GM21737 (cell line): ENCODE measurements at regions not wholly inside any gene's neighbourhood (a gene's known extent, or its start where the extent isn't known, plus 50 kb on each side); places are given as distances from the start of the nearest gene placed in this dataset.
"Not testable (repeated sequence)": the region's sequence is repeated elsewhere in the genome, so short reads cannot be mapped to it uniquely, and the experiment has no call there.

ENCODE experiments used
- ATAC-seq: cut with Tn5 transposase; IDR thresholded peaks from one replicate; pipeline ENCODE4 v1.9.1; 2021; ENCODE audit warnings: mild to moderate bottlenecking, moderate library complexity; ENCODE audit not compliant: unreplicated experiment

DNA sequence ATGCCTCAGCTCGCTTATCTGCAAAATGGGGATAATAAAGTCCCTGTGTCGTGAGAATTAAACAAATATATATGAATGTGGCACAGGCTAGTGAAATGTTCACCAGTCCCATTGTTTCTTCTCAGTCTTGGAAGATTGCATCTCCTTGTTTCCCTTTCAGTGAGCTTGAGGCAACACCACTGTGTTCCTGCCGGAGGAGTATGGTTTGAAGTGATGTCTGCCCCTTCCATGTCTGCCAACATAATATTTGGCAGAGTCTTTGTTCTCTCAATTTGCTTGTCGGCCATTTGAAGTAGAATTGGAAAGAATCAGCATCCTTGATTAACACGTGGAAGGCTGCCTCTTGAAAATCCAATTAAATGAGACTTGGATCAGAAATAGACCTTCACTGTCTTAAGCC, 1088.5 kb upstream of the INTU start:
- no peak for ATAC-seq

DNA sequence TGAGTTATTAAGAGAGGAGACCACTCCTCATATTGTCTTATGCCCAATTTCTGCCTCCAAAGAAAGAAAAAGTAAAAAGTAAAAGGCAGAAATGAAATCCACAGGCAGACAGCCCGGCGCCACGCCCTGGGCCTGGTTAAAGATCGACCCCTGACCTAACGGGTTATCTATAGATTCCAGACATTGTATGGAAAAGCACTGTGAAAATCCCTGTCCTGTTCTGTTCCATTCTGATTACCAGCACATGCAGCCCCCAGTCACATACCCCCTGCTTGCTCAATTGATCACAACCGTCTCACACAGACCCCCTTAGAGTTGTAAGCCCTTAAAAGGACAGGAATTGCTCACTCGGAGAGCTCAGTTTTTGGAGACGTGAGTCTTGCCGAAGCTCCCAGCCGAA, 1086.6 kb upstream of the INTU start:
- ATAC-seq, result not testable (repeated sequence)

DNA sequence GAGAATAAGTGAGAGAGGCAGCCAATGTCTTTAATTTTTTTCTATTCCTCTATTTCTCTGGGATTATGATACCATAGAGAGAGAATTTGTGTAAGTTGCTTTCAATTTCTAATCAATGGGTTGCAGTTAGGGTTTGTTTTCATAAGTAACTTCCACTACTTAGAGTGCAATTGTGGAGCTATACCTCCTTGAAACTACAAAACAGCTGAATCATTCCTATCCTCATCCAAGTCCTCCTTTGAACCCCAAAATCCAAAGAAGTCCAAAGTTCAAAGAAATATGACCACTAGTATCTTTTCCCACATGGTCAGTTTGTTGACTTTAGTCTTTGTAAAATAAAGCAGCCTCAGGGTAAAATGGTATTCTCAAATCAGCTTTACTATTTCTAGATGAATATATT, 1085.4 kb upstream of the INTU start:
- ATAC-seq, result no peak

DNA sequence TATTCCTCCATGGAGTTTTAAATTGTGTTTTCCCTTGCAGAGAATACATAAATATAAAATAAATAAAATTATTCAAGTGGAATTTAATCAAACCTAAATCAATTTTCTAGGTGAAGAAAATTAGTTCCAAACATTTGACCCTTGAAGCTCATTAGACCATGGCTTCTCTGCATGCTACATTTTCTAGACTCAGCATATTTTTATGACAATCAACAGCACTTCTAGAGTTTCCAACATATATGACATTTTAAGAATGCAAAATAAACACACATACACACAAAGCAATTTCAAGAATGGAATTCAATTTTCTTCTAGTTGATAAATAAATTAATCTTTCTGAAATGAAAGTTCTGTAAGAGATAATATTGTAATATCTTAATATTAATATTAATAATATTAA, 1083.9 kb upstream of the INTU start:
- no peak for ATAC-seq

DNA sequence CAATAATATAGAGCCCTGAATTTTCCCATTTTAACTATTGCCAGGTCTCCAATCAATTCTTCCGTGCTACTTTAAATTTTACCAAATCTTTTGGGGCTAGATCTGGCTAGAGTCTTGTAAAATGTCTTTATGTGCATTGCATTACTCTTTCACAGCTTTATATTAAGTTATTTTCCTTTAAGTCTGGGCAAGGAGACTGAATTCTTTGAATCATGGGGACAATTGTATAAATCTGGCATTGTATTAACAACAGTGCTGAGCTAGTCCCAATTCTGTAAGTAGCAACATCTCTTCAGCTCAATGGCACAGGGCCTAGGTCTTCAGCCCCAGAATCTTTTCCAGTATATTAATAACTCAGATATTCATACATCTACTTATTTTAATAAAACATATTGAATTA, 1080.4 kb upstream of the INTU start:
- ATAC-seq, result no peak

DNA sequence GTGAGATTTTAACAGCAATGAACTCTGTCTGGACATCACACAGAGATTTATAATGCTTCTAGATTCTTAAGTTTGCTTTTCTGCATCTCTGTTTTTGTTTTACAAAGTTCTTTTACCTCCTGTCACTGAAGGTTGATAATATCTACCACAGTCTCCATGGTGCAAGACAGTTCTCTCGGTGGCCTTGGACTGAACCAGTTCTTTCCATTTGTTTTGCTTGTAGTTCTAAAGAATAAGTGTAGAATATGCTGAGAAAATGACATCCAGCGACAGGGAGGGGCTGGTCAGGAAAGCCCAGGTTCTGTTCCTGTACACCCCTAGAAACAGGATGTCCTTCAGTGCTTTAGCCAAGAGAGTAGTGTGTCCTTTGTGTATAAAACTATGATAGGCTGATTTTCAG, 1079.5 kb upstream of the INTU start:
- no peak for ATAC-seq

DNA sequence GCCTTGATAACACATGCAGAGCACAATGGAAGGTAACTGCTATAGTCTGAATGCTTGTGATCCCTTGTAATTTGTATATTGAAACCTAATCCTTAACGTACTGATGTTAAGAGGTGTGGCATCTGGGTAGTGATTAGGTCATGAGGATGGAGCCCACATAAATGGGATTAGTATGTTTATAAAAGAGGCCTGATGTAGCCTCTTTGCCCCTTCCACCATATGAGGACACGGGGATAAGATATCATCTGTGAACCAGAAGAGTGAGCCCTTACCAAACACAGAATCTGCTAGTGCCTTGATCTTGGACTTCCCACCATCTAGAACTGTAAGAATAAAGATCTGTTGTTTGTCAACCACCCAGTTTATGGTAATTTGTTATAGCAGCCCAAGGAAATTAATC, 1074.2 kb upstream of the INTU start:
- ATAC-seq, result no peak

DNA sequence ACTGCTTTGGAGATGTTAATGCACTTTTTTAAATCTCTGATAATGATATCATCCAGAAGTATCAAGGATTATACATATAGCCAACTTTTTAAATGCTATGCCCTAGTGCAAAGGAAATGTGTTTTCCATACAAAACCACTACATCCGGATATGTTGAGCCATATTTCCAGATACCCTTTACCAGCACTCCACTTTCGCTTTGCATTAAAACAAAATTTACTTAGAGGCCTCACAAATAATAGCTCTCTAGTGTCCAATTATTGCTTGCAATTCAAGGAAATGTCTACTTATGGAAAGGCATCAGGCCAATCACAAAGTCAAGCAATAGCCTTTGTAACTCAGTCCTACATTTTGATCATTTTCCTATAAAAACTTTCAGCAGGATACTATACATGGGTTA, 1072.8 kb upstream of the INTU start:
- ATAC-seq, result no peak

DNA sequence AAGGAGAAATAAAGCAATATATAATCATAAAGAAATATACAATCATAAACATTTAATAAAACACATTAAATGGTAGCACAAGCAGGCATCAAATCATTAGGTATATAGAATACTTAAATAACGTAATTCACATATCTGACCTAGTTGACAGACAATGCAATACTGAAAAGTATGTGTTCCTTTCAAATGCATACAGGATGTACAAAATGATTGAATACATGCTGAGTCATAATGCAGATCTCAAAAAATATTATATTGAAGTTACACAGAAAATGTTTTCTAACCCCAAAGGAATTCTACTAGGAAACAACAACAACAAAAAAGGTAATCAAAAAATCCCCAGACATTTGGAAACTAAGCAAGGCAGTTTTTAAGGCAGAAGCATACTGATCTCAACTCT, 1072.0 kb upstream of the INTU start:
- no peak for ATAC-seq

DNA sequence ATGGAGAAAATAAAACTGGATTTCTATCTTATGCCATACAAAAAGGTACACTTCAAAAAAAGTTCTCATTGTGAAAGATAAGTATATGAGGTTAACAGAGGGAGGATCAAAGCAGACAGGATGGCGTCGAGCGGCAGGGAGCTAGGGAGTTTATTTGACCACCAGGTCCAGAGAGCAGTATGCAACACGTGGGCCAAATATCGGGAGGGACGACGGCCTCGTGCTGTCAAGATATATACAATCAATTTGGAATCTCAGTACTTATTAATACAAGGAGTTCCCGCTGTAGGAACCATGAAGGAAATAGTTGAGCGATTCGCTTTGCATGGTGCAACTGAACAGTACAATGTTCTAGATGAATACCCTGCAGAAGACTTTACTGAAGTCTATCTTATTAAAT, 1069.4 kb upstream of the INTU start:
- no peak for ATAC-seq

DNA sequence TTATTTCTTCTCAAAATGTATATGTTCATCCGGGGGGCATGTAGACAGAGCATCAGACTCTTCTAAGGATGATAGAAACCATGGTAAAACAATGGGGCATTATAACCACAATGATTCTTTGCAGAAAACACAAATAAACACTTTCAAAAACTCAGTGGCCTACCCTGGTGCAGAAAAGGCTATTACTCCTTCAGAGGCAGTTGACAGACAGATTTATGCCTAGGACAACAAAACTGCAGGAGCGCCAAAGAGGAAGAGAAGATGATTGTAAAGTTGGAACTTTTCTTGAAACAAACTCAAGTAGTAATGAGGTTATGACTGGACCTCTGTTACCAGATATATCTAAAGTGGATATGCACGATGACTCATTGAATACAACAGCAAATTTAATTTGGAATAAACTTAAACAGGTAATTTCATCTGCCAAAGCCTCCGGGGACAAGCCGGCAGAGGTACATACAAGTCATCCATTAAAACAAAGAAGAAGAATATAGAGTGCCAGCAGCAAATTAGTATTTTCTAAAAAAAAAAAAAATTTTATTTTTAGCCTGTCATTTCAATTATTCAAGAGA, 1068.4 kb upstream of the INTU start:
- no peak for ATAC-seq

DNA sequence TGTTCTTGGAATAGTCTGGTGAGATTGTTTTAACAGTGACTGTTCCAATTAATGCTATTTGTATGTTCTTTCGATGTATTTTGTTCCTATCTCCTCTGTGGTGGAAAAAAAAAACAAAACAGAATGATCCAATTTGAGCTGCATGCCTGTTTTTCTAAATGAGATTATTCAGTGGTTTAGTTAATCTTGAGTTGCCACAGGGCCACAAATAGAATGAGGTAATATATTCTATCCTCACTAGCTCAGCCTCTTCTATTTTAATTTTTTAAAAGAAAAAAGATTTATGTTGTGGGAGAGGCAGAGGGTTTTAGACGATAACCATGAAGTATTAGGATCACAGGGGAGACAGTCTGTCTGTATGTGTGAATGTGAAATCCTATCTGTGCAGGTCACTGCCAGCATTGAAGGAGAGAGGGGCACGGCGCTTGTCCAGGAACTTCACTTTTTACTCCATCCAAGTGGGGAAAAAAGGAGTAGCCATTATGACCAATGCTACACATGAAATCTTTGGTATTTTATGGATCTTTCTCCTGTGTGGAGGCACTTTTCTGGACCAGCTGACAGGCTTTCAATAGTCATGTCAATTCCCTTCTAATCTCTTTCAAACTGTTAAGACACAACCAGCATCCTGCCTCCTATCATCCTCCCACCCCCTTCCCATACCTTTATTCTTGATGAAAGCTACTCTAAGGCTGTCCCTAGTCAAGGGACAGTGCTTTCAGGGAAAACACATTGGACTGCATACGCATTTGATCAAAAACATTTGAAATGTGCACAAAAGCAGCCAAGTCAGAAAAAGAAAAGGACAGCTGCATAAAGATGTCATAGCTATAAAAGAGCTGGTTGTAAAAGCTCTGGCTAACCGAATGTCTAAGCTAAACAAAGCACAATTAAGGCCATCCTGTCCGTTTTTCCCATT, 1063.8 kb upstream of the INTU start:
- ATAC-seq, result no peak

DNA sequence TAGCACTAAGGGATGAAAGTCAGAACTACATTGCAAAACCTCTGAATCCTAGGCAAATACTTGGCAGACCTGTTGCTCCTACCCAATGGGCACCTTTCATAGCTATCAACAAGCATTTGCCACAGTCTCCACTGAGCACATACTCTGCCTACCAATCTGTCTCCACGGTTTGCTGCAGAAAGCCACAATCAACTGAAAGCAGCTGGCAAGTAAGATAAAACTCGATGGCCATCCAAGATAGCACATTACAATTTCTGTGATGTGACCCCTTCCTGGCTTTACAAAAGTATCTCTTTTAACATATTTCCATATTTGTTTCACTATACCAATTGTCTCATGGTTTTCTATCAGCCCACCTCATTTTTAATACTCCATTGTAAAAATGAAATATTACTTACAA, 1060.5 kb upstream of the INTU start:
- ATAC-seq, result no peak

DNA sequence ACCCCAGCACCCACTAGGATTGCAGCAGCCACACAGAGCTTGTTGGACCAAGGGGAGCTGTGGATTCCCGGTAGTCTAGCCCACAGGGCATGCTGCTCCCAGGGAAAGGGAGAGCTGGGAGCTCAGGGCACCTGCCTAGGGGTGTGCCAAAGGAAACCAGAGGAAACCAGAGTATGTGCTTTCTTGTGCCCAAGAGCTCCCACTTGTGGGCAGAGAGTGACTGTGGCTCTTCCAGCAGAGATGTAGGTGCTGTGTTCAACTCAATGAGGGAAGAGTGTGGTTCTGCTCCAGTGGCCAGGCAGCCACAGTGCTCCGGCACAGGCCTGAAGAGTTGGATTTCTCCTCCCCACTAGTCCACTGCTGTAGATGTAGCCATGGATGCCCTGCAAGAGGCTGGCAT, 1050.0 kb upstream of the INTU start:
- no peak for ATAC-seq

DNA sequence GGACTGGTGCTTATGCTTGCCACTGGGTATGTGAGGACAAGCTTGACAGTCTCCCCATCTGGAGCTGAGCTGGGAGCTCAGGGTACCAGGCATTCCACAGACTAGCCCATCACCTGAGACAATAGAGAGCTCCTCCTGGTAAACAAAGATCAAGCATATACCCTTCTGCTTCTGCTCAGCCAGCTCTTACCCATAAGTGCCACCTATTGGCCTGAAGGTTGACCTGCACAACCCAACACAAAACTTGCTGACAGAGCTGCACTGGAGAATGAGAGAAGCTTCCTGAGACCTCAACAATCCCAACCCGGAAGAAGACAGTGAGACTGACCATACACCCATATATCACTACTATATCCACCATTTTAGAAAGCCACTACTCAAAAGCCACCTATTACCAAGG, 1049.2 kb upstream of the INTU start:
- no peak for ATAC-seq

DNA sequence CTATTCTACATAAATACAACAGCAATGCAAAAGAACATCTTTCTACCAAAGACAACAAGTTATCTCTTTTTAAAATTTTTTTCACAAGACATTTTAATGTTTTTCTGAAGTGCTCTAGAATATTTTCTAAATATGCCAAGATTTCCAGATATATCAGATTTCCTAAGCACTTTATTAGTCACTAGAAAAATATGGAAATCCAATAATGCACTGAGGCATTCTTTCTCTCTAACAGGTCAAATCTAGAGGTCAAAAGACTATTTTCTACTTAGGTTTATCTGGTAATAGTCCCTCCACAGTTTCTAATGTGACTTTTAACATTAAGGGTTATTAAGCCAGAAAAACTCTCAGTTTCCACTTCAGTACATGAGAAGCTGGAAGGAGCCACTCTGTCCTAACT, 1041.2 kb upstream of the INTU start:
- no peak for ATAC-seq

DNA sequence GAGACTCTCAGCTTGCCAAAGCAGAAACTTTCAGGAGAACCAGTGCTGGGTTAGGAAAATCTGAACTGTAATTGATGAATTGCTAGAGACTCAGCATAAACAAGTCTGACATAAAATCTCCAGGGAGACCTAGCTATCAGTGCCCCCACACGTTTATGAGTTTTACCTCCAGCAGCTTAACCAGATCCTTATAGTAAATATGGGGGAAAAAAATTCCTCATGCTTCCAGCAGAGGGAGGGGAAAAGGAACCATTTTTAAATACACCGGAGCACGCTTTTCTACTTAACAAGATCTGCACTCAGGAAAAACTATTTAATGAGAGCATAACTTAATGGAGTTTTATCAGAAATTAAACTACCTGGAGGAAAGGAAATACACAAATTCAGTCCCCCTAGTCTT, 1040.7 kb upstream of the INTU start:
- no peak for ATAC-seq

DNA sequence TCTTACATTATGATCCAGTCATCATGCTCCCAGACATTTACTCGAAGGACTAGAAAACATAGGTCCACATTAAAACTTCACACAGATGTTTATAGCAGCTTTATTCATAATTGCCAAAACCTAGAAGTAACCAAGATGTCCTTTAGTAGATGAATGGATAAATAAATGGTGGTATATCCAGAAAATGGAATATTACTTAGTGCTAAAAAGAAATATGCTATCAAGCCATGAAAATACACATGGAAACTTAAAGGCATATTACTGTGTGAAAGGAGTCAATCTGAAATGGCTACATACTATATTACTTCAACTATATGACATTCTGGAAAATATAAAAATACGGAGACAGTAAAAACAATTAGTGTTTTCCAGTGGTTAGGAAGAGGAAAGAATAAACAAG, 1039.1 kb upstream of the INTU start:
- no peak for ATAC-seq

DNA sequence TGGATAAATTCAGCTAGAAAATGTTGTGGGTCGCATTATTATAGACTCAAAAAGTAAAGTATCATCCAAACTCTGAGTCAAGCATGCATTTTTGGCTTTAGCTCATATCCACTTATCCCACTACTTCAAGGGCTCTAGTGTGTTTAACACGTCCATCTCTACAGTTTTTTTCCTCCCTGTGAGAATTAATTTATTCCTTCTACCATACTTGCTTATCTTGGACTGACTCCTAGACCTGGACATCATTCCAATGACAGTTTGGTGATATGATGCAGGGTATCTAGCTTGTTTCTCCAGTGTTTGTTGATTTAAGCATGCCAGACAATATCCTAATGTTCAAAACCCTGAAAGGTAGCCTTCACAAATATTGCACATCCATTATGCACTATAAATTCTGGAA, 1037.1 kb upstream of the INTU start:
- no peak for ATAC-seq

DNA sequence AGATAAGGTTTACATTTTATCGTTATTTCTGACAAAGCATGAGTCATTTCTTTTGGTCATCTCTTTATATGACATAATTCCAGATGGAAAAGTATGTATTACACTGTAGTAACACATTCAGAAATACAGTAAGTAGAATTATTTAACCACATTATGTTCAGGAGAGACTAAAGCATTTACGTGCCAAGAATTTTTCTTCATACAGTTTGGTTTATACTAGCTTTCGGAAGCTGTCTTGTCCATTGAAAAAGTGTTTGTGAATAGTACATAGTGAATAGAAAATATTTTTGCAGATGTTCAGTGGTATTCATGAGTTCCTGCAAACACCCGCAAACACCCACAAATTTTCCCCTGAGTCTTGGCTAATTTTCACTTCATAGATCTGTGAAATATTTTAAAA, 1033.0 kb upstream of the INTU start:
- ATAC-seq, result no peak

DNA sequence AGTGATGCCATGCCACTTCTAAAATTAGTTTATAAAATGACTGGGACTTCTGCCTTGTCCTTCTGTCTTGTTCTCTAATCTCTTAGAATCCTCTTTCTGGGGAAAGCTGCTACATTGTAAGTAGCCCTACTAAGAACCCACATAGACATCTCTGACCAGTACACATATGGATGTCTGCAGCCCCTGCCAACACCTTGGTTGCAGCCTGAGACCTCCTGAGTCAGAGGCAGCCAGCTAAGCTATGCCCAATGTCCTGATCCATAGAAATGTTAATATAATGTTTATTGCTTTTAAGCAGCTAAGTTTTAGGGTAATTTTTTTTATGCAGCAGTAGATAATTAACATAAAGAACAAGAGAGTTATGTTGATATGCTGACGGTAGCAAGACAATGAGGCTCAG, 1029.5 kb upstream of the INTU start:
- no peak for ATAC-seq

DNA sequence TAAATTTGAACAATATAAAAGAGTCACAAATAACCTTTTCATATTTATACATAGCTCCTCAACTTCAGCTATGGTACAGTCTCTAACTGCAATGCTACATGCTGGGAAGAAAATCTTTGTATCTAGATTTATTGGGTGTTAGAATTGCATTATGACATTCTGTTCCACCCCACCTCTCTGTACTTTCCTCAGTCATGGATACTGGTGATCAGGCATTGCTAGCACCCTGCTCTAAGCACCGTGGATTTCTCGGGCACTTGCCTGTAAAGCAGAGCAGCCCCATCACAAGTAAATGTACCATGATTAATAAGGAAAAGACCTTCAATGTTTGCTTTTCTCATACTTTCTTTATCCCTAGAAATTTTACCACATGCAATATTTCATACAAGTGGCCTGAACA, 1028.9 kb upstream of the INTU start:
- no peak for ATAC-seq
